SK-N-SH treated with all-trans-retinoic acid at 6 μM for 48 hours (cell line): ENCODE measurements at regions not wholly inside any gene's neighbourhood (a gene's known extent, or its start where the extent isn't known, plus 50 kb on each side); places are given as distances from the start of the nearest gene placed in this dataset.

ENCODE experiments used
- ATAC-seq: fragments of 200-7000 bp; cut with Tn5 transposase; 3 replicates; pipeline ENCODE4 v1.9.1; 2020; ENCODE audit warnings: mild to moderate bottlenecking, moderate library complexity
- ARNTL ChIP-seq: fragments of 450-650 bp; formaldehyde crosslinking; IDR thresholded peaks from 2 replicates; pipeline ENCODE4 v1.5.0; 2020; ENCODE audit warnings: low read depth, mild to moderate bottlenecking, moderate library complexity, borderline replicate concordance
- CSRNP3 ChIP-seq: fragments of 250-450 bp; sonication (Bioruptor Pico); IDR thresholded peaks from 2 replicates; pipeline ENCODE4 v1.5.1; 2021; ENCODE audit warnings: mild to moderate bottlenecking, moderate library complexity
- ESRRG ChIP-seq: fragments of 250-450 bp; sonication (Bioruptor Pico); IDR thresholded peaks from 2 replicates; pipeline ENCODE4 v1.6.1; 2021; ENCODE audit warnings: mild to moderate bottlenecking
- GLIS3 ChIP-seq: fragments of 250-450 bp; sonication (Bioruptor Pico); IDR thresholded peaks from 2 replicates; pipeline ENCODE4 v1.5.0; 2020; ENCODE audit warnings: mild to moderate bottlenecking, moderate library complexity
- POU6F1 ChIP-seq: fragments of 250-450 bp; sonication (Bioruptor Pico); IDR thresholded peaks from 2 replicates; pipeline ENCODE4 v1.8.0; 2021; ENCODE audit warnings: low read depth, mild to moderate bottlenecking, moderate library complexity, borderline replicate concordance
- PPARA ChIP-seq: fragments of 250-450 bp; sonication (Bioruptor Pico); IDR thresholded peaks from 2 replicates; pipeline ENCODE4 v1.5.0; 2020; ENCODE audit warnings: mild to moderate bottlenecking, borderline replicate concordance
- RARB ChIP-seq: fragments of 250-450 bp; sonication (Bioruptor Pico); IDR thresholded peaks from 2 replicates; pipeline ENCODE4 v1.8.0; 2021; ENCODE audit warnings: mild to moderate bottlenecking, moderate library complexity
- TOX ChIP-seq: fragments of 250-450 bp; sonication (Bioruptor Pico); IDR thresholded peaks from 2 replicates; pipeline ENCODE4 v1.8.0; 2021; ENCODE audit warnings: mild to moderate bottlenecking, moderate library complexity, borderline replicate concordance
- TSHZ2 ChIP-seq: fragments of 250-450 bp; sonication (Bioruptor Pico); IDR thresholded peaks from 2 replicates; pipeline ENCODE4 v1.5.0; 2020; ENCODE audit warnings: mild to moderate bottlenecking, moderate library complexity
- ZC3H10 ChIP-seq: fragments of 250-450 bp; sonication (Bioruptor Pico); IDR thresholded peaks from 2 replicates; pipeline ENCODE4 v1.5.1; 2021; ENCODE audit warnings: mild to moderate bottlenecking, moderate library complexity
- ZFP30 ChIP-seq: fragments of 450-650 bp; formaldehyde crosslinking; IDR thresholded peaks from 2 replicates; pipeline ENCODE4 v1.5.0; 2022; ENCODE audit warnings: mild to moderate bottlenecking, moderate library complexity
- ZNF565 ChIP-seq: fragments of 450-650 bp; formaldehyde crosslinking; conservative IDR thresholded peaks from 2 replicates; pipeline ENCODE4 v1.5.0; 2020; ENCODE audit warnings: low read depth, mild to moderate bottlenecking, moderate library complexity
- ZNF8 ChIP-seq: fragments of 450-650 bp; formaldehyde crosslinking; IDR thresholded peaks from 2 replicates; pipeline ENCODE4 v1.5.0; 2020; ENCODE audit warnings: mild to moderate bottlenecking, moderate library complexity
- TF ChIP-seq, protein P1 (sequence below): fragments of 250-450 bp; sonication (Bioruptor Pico); IDR thresholded peaks from 2 replicates; pipeline ENCODE4 v1.8.0; 2020; ENCODE audit warnings: mild to moderate bottlenecking, moderate library complexity, borderline replicate concordance
- TF ChIP-seq, protein P2 (sequence below): fragments of 250-450 bp; sonication (Bioruptor Pico); IDR thresholded peaks from 2 replicates; pipeline ENCODE4 v1.5.1; 2020; ENCODE audit warnings: low read depth, mild to moderate bottlenecking, moderate library complexity

- TF ChIP-seq PPARA (CRISPR knock-in tag) = no peak
- no peak for TF ChIP-seq GLIS3 (CRISPR knock-in tag)
Observed at GRCh38 chr2:19216238-19216637, 142.2 kb downstream of the OSR1 start.

GRCh38 chr2:19214682-19215391 lies 143.6 kb downstream of the OSR1 start:
- no peak for ATAC-seq
- TF ChIP-seq ZNF8 (no peak), POU6F1 (CRISPR knock-in tag) (no peak), RARB (no peak), CSRNP3 (CRISPR knock-in tag) (no peak), ZNF565 (CRISPR knock-in tag) (no peak), TOX (CRISPR knock-in tag) (no peak), TSHZ2 (CRISPR knock-in tag) (no peak), ZC3H10 (no peak), ARNTL (CRISPR knock-in tag) (no peak), ZFP30 (CRISPR knock-in tag) (no peak), GLIS3 (CRISPR knock-in tag) (no peak)
- TF ChIP-seq, protein P1, sequence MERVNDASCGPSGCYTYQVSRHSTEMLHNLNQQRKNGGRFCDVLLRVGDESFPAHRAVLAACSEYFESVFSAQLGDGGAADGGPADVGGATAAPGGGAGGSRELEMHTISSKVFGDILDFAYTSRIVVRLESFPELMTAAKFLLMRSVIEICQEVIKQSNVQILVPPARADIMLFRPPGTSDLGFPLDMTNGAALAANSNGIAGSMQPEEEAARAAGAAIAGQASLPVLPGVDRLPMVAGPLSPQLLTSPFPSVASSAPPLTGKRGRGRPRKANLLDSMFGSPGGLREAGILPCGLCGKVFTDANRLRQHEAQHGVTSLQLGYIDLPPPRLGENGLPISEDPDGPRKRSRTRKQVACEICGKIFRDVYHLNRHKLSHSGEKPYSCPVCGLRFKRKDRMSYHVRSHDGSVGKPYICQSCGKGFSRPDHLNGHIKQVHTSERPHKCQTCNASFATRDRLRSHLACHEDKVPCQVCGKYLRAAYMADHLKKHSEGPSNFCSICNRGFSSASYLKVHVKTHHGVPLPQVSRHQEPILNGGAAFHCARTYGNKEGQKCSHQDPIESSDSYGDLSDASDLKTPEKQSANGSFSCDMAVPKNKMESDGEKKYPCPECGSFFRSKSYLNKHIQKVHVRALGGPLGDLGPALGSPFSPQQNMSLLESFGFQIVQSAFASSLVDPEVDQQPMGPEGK (CRISPR knock-in tag) = no peak
- TF ChIP-seq, protein P2, sequence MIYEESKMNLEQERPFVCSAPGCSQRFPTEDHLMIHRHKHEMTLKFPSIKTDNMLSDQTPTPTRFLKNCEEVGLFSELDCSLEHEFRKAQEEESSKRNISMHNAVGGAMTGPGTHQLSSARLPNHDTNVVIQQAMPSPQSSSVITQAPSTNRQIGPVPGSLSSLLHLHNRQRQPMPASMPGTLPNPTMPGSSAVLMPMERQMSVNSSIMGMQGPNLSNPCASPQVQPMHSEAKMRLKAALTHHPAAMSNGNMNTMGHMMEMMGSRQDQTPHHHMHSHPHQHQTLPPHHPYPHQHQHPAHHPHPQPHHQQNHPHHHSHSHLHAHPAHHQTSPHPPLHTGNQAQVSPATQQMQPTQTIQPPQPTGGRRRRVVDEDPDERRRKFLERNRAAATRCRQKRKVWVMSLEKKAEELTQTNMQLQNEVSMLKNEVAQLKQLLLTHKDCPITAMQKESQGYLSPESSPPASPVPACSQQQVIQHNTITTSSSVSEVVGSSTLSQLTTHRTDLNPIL = no peak

More at GRCh38 chr2:19216238-19216637, 142.2 kb downstream of the OSR1 start:
- ATAC-seq = no peak

DNA sequence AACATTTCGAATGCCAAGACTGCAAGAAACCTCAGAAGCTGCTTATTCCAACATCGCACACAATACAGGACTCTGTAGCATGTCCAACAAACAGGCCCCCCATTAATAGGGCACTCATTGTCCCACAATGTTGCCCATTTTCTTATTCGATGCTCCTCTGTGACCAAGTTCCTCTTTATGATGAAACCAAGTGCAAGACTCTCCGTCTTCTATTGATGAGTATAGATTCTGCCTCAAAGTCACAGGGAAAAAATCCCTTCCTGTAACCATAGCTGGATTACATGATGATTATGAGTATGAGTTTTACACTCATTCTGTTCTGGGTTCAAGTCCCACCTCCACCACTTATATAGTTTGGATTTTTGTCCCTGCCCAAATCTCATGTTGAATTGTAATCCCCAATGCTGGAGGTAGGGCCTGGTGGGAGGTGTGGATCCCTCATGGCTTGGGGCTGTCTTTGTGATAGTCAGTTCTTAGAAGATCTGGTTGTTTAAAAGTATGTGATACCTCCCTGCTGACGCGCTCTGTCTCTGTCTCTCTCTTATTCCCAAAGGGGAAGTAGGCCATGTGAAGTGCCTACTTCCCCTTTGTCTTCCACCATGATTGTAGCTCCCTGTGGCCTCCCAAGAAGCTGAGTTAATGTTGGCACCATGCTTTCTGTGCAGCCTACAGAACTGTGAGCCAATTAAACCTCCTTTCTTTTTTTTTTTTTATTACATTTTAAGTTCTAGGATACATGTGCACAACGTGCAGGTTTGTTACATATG lies 148.7 kb downstream of the OSR1 start:
- TF ChIP-seq CSRNP3 (CRISPR knock-in tag) (no peak), ZC3H10 (no peak), ESRRG (no peak)
- TF ChIP-seq, protein P1 (CRISPR knock-in tag) = no peak
- no peak for ATAC-seq
